ENCODE measurements at regions not wholly inside any gene's neighbourhood (a gene's known extent, or its start where the extent isn't known, plus 50 kb on each side); places are given as distances from the start of the nearest gene placed in this dataset.
A peak's percentile ranks its signal among the peaks of the same experiment; 100 is the strongest.

DNA sequence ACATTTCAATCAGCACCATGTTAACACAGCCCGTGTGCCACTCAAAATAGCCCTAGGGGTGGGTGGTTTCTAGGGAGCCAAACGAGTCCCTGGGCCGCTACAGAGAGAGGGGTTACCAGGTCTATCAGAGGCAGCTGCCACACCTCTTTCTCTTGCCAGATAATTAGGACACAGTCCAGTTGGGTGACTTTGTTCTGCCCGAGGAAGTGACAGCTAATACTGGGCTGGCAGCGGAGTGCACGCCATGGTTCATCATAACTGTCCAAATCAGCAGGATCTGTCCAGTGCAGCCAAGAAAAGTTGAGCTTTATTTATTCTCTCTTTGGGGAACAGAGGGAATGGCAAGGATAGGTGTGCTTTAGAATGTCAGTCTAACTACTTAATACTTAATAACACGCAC, 583.8 kb downstream of the BRINP1 start:
- DNase-seq: no peak

GRCh38 chr9:118786877-118787276, 582.4 kb downstream of the BRINP1 start:
- no peak for DNase-seq

GRCh38 chr9:118809160-118809625, 560.0 kb downstream of the BRINP1 start:
- DNase-seq: no peak

DNA sequence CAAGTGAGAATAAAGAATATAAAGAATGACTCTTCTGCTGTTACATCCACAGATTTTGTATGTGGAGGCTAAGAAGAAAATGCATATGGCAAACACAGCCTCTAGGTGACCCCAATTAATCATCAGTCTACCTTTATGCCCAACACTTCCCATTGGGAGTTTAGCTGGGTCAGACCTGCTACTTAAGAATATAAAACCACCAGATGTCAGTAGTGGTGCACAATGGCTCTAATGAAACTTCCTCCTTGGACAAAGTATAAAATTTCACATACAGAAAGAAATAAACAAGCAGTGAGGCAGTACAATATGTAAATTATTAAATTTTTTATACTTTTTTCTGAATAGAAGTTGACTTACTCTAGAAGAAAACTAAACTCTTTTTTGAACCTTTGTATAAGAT, 539.9 kb downstream of the BRINP1 start:
- peak; percentile 8 for DNase-seq

- DNase-seq: no peak
These were observed 536.9 kb downstream of the BRINP1 start for GRCh38 chr9:118832371-118832770.

DNA sequence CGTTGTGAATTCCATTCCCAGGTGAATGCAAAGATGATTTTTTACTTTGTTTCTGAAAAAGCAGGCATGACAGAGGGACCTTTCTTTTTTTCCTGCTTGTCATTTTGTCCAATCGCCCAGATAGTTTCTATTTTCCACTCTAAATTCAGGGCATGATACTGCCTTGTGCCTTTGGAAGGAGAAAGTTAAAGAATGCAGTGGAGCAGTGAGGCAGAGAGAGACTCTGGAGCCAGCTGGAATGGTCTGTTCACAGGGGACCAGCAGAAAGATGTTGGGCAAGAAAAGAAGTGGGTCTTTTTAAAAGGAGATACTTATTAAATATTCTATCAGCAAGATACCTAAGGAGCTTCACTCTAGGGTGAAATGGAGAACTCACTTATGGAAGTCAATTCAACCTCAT, 532.3 kb downstream of the BRINP1 start:
- no peak for DNase-seq

DNA sequence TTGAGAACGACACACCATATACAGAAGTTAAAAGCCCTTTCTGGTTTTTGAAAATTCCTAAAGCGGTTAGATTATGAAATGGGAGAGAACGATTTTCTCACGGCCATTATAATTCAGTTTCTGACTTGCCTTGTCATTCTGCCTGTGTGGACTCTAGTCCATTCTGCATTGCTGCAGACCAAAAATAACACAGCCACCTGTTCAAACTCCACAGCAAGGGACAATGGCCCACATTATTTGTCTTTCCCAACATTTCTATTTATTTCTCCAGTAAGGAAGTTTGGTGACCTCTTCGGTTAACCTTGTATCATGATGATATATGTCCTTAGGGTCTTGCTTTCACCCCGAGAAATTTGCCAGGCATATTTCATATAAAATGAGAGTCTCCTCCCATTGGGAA, 497.7 kb downstream of the BRINP1 start:
- no peak for DNase-seq

GRCh38 chr9:118882684-118883083, 486.6 kb downstream of the BRINP1 start:
- peak; percentile 73 for DNase-seq

GRCh38 chr9:118883411-118883810, 485.8 kb downstream of the BRINP1 start:
- DNase-seq: no peak

DNA sequence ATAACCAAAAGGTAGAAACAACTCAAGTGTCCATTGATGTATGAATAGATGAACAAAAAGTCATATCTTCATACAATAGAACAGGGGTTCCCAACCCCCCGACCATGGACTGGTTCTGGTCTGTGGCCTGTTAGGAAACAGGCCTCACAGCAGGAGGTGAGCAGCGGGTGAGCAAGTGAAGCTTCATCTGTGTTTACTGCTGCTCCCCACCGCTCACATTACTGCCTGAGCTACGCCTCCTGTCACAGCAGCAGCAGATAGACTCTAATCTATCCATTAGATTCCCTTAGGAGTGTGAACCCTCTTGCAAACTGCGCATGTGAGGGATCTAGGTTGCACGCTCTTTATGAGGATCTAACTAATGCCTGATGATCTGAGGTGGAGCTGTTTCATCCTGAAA, 478.0 kb downstream of the BRINP1 start:
- no peak for DNase-seq

- no peak for DNase-seq
These were observed 472.8 kb downstream of the BRINP1 start for GRCh38 chr9:118896324-118897000.

DNA sequence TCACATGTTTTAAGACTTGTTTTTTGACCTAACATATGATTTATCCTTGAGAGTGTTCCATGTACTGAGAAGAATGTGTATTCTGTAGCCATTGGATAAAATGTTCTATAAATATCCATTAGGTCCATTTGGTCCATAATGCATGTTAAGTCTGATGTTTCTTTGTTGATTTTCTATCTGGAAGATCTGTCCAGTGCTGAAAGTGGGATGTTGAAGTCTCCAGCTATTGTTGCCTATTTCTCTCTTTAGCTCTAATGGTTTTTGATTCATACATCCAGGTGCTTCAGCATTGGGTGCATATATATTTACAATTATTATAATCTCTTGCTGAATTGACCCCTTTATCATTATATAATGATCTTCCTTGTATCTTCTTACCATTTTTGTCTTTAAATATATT, 451.1 kb downstream of the BRINP1 start:
- no peak for DNase-seq

GRCh38 chr9:118928722-118929121, 440.5 kb downstream of the BRINP1 start:
- no peak for DNase-seq

- peak; percentile 84 for DNase-seq
These were observed 439.9 kb downstream of the BRINP1 start for GRCh38 chr9:118929287-118929686.

GRCh38 chr9:118931941-118932340, 437.3 kb downstream of the BRINP1 start:
- DNase-seq: no peak

- DNase-seq: no peak
These were observed 430.7 kb downstream of the BRINP1 start for GRCh38 chr9:118938581-118938980.

GRCh38 chr9:118940473-118940872, 428.8 kb downstream of the BRINP1 start:
- DNase-seq: no peak

DNA sequence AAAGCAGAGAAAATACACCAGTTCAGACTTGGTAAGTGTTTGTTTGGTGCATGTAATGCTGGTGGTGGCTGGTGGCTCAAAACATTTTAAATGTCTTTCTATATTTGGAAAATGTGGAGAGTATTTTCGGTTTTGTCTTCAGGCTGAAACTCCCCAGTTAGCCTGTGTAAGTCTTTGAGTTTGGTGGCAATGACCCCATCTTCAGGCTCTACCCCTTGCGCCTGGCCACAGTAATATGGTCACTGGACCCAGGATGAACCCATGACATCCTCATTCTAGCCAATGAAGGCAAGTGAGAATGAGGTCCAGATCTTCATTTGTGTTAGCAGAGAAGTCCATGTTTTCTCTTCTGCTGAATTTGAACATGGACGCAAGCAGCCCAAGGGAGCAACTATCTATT, 422.6 kb downstream of the BRINP1 start:
- DNase-seq: no peak

DNA sequence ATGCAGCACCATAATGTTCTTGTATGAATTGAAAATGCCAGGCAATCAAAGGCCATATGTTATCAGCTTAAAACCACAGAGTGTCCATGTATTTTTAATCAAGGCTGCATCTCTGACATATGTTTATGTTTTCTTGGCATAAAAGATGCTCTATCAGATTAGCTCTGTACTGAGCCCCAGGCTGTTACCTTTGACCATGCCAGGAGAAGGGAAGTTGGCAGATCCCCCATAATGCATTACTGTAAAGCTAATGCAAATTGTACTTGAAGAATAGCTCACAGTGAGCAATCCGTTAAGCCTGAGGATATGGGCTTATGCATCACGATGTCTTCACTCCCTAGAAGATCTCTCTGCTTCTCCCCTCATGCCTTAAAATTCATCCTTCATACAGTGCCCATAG, 414.4 kb downstream of the BRINP1 start:
- DNase-seq: no peak

DNA sequence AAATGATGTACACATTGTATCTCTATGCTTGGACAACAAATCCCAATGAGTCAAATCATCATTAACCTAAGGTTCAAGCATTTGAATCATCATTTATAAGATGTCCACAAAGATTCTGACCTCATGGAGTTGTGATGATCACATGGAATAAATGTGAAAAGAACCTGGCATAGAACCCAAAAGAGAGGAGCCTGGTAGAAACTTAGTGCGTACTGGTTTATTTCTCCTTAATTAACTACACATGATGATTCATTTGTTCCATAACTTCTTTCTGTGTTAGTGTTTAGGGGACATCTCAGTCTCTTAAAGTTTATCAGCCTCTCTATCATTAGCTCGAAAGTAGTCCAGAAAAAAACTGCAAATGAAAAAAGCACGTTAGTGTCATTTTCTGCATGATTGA, 411.6 kb downstream of the BRINP1 start:
- DNase-seq: no peak

DNA sequence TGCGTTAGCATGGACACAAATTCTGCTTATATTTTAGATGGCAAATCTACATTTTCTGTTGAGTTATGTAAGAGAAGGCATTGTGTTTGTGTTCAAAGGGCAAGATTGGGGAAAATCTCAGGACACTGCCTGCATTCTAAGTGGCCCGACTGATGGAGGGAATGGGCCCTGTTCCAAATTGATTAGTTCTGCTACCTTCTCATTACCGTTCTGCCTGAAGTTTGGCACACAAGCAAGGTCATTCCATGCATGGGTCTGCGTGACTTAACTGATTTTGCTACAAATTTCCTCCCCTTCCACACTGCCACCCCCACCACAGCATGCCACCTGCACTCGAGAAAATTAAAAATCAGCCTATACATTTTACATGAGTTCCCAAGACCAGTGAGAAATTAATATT, 409.9 kb downstream of the BRINP1 start:
- DNase-seq: no peak

GRCh38 chr9:118961857-118962256, 407.4 kb downstream of the BRINP1 start:
- peak; percentile 91 for DNase-seq

GRCh38 chr9:118962426-118962825, 406.8 kb downstream of the BRINP1 start:
- peak; percentile 6 for DNase-seq

DNA sequence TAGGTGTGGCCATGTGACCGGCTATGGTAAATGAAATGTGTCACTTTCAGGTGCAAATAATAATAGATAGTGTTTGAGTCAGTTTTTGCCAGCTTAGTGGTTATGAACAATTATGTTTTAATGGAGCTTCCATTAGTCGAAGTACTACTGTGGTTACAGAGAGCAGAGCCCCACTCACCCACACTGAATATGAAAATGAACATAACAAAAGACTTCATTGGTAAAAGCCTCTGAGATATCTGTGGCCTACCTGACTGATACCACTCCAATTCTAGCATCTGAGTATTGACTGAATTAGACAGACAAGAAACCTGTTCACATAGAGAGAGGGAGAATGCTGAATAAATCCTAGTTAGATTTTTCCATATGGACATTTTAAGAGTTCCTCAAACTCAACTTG, 405.6 kb downstream of the BRINP1 start:
- no peak for DNase-seq

DNA sequence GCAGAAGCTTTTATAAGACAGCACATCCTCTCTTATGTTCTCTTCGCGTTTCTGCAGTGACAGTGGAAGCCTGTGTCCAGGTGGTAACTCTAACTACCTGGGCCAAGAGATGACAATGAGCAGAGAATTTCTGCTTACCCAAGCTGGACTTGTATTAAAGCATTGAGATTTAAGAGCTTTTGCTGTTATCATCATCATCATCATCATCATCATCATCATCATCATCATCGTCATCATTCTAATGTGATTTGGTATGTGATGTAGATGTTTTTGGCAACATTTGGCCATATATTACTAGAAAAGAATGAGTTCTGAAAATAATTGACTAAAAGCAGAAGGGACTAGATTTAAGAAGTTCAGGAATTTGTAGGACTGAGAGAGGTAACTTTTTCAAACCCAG, 401.3 kb downstream of the BRINP1 start:
- no peak for DNase-seq
